ENCODE measurements at regions not wholly inside any gene's neighbourhood (a gene's known extent, or its start where the extent isn't known, plus 50 kb on each side); places are given as distances from the start of the nearest gene placed in this dataset.

GRCh38 chr2:108067820-108068405, 81.6 kb downstream of the SLC5A7 start:
- in situ Hi-C loops (cut with MboI; ENCODE audit: low sequenced_read_pairs), result no loop called here

DNA sequence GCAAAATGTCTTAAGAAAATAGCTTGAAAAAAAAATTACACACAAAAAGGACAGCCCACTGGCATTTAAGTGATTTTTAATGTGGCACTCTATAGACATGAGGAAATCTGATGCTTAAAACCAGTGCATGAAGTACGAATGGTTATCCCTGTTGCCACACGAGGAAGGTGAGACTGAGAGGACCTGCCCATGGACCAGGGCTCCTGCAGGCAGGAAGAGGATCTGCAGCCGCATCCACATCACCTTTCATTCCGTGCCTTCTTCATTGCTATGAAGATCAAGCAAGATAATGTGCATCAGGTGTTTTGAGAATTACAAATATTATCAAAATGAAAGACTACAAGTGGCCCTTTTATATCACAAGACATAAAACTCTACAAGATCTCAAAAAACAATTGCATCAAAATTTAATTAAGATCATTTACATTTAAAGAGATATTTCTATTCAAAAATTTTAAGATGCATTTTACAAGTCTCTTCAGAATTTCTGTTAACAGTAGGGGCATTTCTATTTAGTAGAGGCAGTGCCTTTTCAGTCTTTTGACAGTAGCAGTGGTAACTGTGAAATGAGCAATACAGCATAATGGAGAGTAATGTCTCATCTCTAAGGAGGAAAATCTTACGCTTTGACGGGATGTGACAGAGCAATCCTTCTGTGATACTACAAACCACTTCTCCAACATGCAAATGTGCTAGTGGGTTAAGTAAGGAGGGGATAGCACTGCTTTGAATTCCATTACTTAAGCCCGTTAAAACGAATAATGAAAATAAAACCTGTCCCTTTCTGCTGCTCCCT, 83.4 kb downstream of the SLC5A7 start:
- in situ Hi-C loops (cut with MboI; ENCODE audit: low sequenced_read_pairs), result no loop called here

DNA sequence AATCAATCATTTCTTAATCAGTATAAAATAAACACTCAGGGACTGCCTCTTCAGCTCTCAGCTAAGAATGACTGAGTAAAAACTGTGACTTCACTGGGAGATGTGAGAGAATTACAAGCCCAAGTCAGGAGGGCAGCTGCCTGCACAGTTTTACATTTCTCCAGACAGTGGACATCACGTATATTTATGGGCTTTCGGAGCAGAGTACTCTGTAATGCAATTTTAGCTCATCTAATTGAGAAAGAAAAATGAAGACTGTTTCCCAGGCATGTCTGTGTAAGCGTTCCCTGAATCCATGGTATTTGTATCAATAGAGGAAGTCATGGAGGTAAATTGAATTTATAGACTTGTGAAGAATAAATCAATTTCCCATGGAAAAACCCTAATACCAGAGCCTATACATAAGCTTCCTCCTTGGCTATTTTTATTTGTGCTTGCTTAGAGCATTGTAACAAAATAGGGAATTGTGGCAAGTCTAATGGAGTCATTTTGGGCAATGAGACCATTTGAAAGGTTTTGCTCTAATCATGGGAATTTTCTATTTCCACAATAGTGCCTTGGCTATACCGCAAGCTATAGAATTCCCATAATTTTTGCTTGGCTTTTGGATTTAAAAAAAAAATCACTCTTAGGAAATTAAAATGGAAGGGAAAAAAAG, 87.2 kb downstream of the SLC5A7 start:
- in situ Hi-C loops (cut with MboI; ENCODE audit: low sequenced_read_pairs), result no loop called here

DNA sequence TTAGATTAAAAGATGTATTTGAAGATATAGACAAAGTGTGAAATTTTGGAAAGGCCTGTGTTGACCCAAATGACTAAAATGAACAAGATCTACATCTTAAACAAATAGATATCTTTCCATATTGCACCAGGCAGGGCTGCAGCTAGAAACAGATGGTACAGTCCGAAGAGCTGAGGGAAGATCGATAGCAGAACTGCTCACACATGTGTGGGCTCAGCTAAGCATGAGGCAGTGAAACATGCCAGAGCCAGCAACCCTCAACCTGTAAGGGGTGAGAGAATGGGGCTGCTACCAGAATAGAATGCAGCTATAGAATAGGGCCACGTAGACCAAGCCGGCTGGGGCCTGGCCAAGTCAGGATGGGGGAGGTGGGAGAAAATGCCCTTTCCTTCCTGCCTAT, 87.8 kb downstream of the SLC5A7 start:
- in situ Hi-C loops (cut with MboI; ENCODE audit: low sequenced_read_pairs), result no loop called here

GRCh38 chr2:108074946-108075345, 88.6 kb downstream of the SLC5A7 start:
- in situ Hi-C loops (cut with MboI; ENCODE audit: low sequenced_read_pairs), result no loop called here

- in situ Hi-C loops (cut with MboI; ENCODE audit: low sequenced_read_pairs), result no loop called here
These were observed 90.2 kb downstream of the SLC5A7 start for GRCh38 chr2:108076527-108076926.

DNA sequence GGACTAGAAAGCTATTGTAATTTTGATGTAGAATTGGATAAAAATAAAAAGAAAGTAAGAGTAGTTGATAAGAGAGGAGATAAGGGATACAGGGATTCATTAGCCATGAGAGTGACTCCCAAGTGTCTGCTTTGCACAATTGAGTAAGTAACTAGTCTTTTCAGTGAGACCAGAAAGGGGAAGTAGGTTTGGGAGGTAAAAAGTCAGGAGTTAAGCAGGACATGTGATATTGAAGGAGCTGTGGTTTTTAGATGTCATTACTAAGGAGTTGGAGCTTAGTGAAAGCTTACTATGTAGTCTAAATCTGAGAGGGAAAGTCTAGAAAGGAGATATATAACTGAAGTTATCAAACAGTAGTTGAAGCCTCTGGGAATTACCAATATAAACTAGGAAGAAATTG, 93.4 kb downstream of the SLC5A7 start:
- in situ Hi-C loops (cut with MboI; ENCODE audit: low sequenced_read_pairs), result no loop called here

- in situ Hi-C loops (cut with MboI; ENCODE audit: low sequenced_read_pairs), result no loop called here
These were observed 93.9 kb downstream of the SLC5A7 start for GRCh38 chr2:108080177-108080576.

- in situ Hi-C loops (cut with MboI; ENCODE audit: low sequenced_read_pairs), result no loop called here
These were observed 96.7 kb downstream of the SLC5A7 start for GRCh38 chr2:108082978-108083377.

DNA sequence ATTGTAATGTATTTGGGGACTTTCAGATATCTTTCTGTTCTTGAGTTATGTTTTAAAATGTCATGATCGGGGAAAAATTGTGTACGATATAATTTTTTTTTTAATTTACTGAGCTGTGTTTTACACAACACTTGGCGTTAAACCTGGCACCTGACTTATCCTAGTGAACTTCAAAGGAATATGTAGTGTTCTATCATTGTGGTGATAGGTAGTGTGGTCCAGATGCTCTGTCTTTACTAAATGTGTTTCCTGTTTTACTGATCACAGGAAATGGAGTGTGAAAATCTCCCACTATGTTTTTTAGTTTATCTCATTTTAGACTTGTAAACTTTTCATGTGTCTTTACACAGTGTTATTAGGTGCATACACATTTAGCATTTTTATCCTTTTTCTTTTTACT, 98.0 kb downstream of the SLC5A7 start:
- in situ Hi-C loops (cut with MboI; ENCODE audit: low sequenced_read_pairs), result no loop called here

- in situ Hi-C loops (cut with MboI; ENCODE audit: low sequenced_read_pairs), result no loop called here
These were observed 106.6 kb downstream of the SLC5A7 start for GRCh38 chr2:108092886-108093285.

GRCh38 chr2:108101481-108101880, 115.2 kb downstream of the SLC5A7 start:
- in situ Hi-C loops (cut with MboI; ENCODE audit: low sequenced_read_pairs), result no loop called here

- in situ Hi-C loops (cut with MboI; ENCODE audit: low sequenced_read_pairs), result no loop called here
These were observed 120.4 kb downstream of the SLC5A7 start for GRCh38 chr2:108106731-108107130.

GRCh38 chr2:108111936-108112335, 125.6 kb downstream of the SLC5A7 start:
- in situ Hi-C loops (cut with MboI; ENCODE audit: low sequenced_read_pairs), result no loop called here

DNA sequence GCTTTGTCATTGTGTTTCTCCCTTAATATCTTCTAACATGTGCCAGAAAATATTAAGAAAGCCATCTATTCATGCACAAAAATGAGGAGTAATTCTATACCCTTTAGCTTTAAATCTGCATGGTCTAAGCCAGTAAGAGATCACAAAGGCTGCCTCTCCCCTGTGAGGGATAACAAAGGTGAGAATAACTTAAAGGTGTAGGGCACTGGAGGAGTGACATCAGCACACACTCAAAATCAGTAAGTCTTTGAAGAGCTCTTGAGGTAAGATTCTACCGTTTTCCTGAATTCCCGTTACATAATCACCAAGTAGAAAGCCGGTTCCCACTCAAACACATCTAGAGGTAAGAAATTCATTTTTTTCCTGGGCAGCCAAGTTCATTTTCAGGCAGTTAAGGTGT, 123.9 kb upstream of the SULT1C3 start:
- in situ Hi-C loops (cut with MboI; ENCODE audit: low sequenced_read_pairs), result no loop called here

GRCh38 chr2:108118996-108119395, 120.8 kb upstream of the SULT1C3 start:
- in situ Hi-C loops (cut with MboI; ENCODE audit: low sequenced_read_pairs), result no loop called here

DNA sequence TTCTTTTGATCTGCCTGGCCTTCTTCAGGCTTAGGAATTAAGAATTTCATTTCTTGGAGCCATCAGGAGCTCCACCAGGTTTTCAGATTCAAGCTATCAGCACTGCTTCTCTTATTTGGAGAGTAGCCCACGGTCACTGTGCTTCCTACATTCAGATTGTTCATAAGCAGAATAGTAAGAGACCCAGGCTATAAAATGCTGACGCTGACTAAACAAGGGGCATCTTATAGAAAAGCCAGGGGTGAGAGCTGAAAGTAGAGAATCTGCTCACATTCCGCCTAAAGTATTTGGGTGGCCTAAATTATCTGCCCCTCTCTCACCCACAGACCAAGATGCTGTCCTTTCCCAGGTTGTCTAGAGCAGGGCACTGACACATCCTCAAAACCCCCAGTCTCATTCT, 120.3 kb upstream of the SULT1C3 start:
- in situ Hi-C loops (cut with MboI; ENCODE audit: low sequenced_read_pairs), result no loop called here

DNA sequence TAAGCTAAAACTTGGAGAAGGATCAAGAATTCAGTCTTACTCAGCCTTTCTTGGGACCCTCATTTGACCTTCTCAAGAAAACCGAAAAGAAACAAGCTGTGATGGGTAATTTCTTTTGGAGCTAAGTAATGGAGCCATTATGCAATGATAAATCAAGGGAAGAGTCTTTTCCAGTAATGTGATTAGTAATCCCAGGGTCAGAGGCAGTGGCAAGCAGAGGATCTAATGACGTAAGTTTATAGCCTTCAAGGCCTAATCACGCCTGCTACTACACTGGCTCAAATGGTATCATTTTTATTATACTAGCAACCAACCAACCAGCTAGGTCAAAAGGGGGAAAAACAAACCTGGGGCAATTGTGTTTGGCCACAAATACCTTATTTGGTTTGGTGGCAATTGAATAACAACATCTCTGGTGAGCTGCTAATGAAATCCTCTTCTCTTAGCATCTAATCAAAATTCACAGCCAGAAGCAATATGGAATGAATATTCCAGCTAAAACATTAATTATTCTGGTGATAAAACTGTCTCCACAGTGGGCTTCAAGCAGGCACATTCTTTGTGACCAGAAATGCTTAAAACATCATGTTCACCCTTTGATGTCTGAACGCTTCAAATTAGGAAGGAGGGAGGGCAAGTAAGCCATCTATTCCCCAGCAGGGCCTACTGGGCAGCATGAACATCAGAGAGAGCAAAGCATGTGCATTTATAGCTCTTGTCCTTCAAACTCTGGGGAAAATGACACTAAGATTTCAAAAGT, 114.9 kb upstream of the SULT1C3 start:
- in situ Hi-C loops (cut with MboI; ENCODE audit: low sequenced_read_pairs), result no loop called here

DNA sequence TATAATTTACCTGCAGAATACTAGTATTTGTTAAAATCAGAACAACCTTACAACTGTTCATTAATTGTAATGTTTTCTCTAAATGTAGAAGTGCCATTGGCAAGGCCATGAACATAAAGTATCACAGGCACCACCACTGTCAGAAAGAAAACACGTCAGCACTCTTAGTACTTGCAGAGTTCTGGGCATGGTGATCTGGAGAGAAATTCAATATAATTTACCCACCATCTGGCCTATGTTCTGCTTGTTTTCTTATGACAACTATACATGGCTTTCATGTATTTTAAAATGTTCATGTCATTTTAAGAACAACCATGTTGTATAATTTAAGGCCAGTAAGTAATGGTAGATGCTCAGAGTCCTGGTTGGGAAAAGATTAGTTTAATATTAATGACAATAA, 114.2 kb upstream of the SULT1C3 start:
- in situ Hi-C loops (cut with MboI; ENCODE audit: low sequenced_read_pairs), result no loop called here

DNA sequence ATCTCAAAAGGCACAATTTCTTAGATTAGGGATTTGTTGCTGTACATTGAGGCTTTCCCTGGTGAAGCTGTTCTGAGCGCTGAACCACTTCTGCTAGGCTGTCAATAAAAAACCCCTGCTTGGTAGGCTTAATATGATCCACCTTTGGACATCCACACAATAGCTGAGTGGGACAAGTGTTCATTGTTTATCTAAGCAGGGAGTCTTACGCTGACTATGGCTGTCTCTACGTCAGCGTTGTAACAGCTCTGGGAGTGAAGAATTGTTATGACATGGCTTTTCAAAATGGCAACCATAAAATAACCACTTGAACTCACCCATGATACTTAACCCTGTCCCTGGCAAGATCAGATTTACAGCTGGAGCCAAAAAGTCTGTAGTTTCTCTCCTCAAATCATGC, 111.5 kb upstream of the SULT1C3 start:
- in situ Hi-C loops (cut with MboI; ENCODE audit: low sequenced_read_pairs), result no loop called here

- in situ Hi-C loops (cut with MboI; ENCODE audit: low sequenced_read_pairs), result no loop called here
These were observed 110.1 kb upstream of the SULT1C3 start for GRCh38 chr2:108129636-108130035.
